ENCODE measurements at regions not wholly inside any gene's neighbourhood (a gene's known extent, or its start where the extent isn't known, plus 50 kb on each side); places are given as distances from the start of the nearest gene placed in this dataset.

DNA sequence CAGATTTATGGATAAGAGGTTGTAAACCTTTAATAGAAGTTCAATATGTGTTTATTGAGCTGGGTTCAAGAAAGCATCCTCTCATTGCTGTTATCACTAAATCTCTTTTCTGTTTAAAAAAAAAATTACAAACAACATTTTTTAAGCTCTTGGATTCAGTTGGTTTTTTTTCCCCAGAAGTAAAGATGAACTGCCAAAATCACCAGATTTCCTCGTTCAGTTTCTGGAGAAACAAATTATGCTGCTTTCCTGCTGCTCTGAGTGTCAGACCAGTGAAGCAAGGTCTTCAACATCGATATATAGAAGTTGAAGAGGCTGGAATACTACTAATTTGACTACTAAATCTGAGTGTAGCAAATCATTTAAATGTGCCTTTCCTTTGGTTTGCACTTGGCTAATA, 352.1 kb upstream of the IRAK1BP1 start:
- TF ChIP-seq, protein P1, sequence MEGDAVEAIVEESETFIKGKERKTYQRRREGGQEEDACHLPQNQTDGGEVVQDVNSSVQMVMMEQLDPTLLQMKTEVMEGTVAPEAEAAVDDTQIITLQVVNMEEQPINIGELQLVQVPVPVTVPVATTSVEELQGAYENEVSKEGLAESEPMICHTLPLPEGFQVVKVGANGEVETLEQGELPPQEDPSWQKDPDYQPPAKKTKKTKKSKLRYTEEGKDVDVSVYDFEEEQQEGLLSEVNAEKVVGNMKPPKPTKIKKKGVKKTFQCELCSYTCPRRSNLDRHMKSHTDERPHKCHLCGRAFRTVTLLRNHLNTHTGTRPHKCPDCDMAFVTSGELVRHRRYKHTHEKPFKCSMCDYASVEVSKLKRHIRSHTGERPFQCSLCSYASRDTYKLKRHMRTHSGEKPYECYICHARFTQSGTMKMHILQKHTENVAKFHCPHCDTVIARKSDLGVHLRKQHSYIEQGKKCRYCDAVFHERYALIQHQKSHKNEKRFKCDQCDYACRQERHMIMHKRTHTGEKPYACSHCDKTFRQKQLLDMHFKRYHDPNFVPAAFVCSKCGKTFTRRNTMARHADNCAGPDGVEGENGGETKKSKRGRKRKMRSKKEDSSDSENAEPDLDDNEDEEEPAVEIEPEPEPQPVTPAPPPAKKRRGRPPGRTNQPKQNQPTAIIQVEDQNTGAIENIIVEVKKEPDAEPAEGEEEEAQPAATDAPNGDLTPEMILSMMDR (IDR thresholded peaks at IDR 0.05): no peak
- no peak for TF ChIP-seq POLR2AphosphoS5 (IDR thresholded peaks at IDR 0.05; ENCODE audit: insufficient read depth in 1 of 2, low read depth in 1 of 2)
